HG03045 (cell line): ENCODE measurements at regions not wholly inside any gene's neighbourhood (a gene's known extent, or its start where the extent isn't known, plus 50 kb on each side); places are given as distances from the start of the nearest gene placed in this dataset.
"Not testable (repeated sequence)": the region's sequence is repeated elsewhere in the genome, so short reads cannot be mapped to it uniquely, and the experiment has no call there.

Experiments used
- ATAC-seq: cut with Tn5 transposase; IDR thresholded peaks from one replicate; pipeline ENCODE4 v1.9.1; 2021; ENCODE audit warnings: mild to moderate bottlenecking, moderate library complexity; ENCODE audit not compliant: unreplicated experiment

DNA sequence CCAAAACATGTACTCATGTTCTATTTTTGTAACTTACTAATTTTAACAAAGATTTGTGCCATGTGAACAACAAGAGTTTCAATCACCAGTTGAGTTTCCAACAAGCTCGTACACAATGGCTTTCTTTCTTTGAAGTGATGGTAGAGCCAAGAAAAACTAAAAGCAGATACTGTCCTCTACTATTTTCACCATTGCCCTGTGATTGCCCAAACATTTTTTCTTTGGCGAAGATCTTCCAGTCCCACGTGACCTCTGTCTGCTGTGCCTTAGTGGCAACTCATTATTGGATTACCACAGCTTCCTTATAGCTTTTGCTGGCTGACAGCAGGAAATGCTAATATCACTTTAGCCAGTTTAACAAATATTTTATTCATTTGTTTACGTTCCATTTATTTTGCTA, 1147.1 kb downstream of the STIM2 start:
- no peak for ATAC-seq

DNA sequence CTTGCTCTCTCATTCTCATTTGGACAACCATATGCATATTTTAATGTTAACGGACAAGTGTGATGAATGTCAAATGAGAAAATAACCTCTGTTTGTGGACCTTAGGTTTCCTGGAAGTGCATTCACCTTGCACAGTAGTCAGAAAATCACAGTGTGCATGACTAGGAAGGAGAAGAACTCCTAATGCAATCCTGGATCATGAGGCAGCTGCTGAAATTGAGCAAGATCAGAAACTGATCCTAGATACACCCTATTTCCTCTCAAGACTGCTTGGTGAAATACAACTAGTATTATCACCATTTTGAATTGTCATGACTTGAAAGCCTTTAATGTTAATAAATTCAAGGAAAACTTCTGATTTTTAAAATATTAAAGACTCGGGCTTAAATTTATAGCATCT, 1148.9 kb downstream of the STIM2 start:
- ATAC-seq: no peak

- no peak for ATAC-seq
These were observed 1150.1 kb downstream of the STIM2 start for GRCh38 chr4:28010577-28011240.

DNA sequence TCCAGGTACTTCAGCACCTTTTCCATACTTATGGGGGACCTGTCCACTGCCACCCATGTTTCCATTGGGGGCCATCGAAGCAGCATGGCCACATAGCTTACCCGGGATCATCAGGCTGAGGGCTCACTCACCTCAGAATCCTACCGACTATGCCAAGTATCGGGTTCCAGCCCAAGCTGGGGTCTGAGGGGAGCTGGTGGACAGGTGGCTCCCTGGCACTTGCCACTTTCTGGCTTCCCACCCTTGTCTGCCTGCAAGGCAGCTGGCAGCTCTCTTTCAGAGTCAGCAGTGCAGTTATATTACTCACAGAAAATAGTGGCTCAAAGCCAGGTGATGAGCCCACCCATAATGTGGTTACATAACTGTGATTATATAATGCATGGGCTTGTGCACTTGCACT, 1153.8 kb downstream of the STIM2 start:
- no peak for ATAC-seq

DNA sequence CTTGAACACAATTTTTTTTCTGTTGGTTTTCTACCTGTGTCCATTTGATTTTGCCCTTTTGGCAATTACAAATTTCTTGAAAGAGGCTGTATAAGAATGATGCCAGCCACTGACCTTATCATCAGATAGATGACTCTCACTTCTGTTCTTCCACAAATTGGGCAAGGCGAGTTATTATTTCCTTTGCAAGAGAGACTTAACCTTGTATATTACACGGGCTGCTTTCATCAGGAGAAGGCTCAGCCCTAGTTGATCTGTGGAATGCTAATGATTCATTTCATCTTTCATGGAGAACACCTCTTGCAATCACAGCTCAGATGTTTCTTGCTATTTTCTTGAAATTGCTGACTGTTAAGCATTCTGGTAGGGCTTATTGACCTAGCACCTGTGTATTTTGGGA, 1155.4 kb downstream of the STIM2 start:
- no peak for ATAC-seq

GRCh38 chr4:28038253-28038652, 1177.6 kb downstream of the STIM2 start:
- ATAC-seq: not testable (repeated sequence)

DNA sequence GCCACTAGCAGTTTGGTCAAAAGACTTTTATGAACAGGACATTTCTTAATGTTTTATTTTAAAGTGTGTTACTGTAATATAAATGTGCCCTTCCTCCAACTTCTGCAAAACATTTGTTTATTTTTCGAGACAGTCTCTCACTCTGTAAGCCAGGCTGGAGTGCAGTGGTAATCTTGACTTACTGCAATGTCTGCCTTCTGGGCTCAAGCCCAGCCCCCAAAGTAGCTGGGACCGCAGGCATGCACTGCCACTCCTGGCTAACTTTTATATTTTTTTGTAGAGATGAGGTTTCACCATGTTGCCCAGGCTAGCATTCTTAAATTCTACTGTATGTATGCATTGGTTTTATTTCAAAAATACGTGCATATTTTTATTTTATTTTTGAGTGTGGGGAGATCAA, 1201.9 kb downstream of the STIM2 start:
- ATAC-seq: no peak

GRCh38 chr4:28073860-28074555, 1213.4 kb downstream of the STIM2 start:
- ATAC-seq: no peak

DNA sequence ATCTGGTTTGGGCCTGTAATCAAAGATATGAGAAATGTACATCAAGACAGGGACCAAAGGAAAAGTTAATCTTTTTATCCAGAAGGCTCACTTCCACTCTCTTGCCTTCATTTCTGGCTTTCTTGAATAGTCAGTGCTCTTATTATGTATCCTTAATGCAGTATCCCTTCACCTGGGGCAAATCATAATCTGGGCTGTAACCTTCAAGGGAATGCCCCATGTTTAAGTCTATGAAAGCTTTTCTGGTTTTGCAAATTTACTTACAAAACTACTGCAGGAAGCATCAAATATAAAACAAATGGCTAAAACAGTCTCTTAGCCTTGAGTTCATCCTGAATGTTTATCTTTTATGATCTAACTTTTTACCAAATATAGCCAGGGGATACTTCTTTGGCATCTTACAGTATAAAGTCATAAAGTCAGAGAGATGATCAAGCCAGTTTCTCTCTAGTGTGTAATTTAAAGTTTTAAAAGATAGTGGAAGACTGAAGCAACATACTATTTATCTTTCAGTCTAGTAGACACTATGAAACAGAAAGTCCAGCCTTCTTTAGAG, 1214.8 kb downstream of the STIM2 start:
- no peak for ATAC-seq

DNA sequence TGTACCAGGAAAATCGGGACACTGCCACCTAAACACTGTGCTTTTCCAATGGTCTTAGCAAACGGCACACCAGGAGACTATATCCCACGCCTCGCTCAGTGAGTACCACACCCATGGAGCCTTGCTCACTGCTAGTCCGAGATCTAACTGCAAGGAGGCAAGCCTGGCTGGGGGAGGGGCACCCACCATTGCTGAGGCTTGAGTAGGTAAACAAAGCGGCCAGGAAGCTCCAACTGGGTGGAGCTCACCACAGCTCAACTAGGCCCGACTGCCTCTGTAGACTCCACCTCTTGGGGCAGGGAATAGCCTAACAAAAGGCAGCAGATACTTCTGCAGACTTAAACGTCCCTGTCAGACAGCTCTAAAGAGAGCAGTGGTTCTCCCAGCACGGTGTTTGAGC, 1216.6 kb downstream of the STIM2 start:
- ATAC-seq: not testable (repeated sequence)

GRCh38 chr4:28082686-28083390, 1222.2 kb downstream of the STIM2 start:
- no peak for ATAC-seq

DNA sequence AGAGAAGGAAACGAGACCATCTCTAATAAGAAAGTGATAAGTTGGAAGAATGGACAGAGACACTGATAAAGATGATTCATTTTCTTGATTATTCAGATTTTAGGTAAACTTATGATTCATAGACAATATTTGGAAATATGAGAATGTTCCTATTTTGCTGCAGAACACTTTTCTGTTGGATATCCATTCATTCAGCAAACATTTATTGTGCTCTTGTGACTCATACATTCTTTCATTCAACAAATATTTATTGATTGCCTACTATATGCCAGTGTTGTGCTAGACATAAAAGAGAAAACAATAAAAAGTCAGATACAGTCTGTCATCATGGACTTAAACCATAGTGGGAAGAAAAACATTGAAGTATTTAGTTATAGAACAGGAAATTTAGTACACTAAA, 1232.0 kb downstream of the STIM2 start:
- ATAC-seq: no peak

DNA sequence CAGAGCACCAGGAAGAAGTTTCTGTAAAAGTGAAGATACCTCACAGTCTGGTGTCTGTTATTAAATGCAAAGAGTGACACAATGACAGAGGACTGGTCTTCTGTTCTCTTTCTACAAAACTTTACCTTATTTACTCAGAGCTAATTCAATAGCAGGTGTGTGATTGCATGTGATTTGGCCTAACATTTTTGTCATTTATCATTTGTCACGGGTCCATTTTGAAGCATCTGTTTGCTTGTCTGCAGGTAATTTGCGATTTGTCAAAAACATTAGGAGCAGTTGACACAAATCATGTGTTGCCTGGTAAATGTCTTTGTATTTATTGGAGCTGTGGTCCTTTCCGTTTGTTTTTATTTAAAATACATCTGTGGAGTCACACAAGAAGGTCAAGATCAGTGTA, 1232.4 kb downstream of the STIM2 start:
- no peak for ATAC-seq

GRCh38 chr4:28101583-28101982, 1240.9 kb downstream of the STIM2 start:
- ATAC-seq: no peak

GRCh38 chr4:28105271-28105859, 1244.7 kb downstream of the STIM2 start:
- no peak for ATAC-seq

DNA sequence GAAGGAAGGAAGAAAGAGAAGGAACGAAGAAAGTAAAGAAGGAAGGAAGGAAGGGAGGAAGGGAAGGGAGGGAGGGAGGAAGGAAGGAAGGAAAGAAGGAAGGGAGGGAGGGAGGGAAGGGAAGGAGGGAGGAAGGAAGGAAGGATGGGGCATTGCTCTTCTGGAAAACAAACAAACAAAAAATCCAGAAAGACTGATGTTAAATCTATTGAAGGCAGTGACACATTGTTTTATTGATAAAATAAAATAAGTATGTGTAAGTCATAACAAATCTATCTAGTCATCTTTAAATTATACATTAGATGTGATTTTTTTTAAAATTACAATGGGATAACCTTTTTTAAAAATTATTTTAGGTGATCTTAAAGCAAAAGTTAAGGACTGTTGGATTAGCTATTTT, 1245.5 kb downstream of the STIM2 start:
- no peak for ATAC-seq

DNA sequence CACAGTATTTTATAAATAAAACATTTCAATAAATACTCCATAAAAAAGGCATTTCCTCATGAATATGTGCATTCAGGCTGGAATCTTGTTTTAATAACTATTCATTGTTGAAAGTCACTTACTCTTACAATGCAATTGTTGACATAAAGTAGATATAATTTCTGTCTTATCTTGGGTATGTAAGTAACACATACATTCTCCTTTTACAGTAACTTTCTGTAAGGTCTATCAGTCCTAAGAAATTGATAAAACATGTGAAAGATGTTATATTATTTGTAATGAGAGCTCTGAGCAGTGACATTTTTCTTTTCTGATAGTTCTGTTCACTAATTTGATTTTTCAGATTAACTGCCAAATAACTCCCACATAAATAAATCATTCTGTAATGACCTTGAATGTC, 1249.2 kb downstream of the STIM2 start:
- no peak for ATAC-seq

GRCh38 chr4:28112691-28113335, 1252.2 kb downstream of the STIM2 start:
- ATAC-seq: not testable (repeated sequence)

GRCh38 chr4:28113586-28113985, 1252.9 kb downstream of the STIM2 start:
- ATAC-seq: not testable (repeated sequence)

- ATAC-seq: not testable (repeated sequence)
These were observed 1256.0 kb downstream of the STIM2 start for GRCh38 chr4:28116526-28117083.
